ENCODE measurements at regions not wholly inside any gene's neighbourhood (a gene's known extent, or its start where the extent isn't known, plus 50 kb on each side); places are given as distances from the start of the nearest gene placed in this dataset.

GRCh38 chr22:44391481-44392445 is 79.0 kb upstream of the SHISAL1 start:
- TF ChIP-seq IRF3 (IDR thresholded peaks at IDR 0.05; ENCODE audit: low read depth, low read length) (no peak), RCOR1 (IDR thresholded peaks at IDR 0.05; ENCODE audit: low read length) (no peak)
- Histone ChIP-seq H3K36me3 (replicated peaks in 1 of 2; ENCODE audit: control insufficient read depth in 1 of 2, insufficient read depth in 2 of 2, low read length in 1 of 2) (no peaks in the 10 kb centered on the region), H3K9me3 (no peaks in the 10 kb centered on the region), H3K9me2 (no peaks in the 10 kb centered on the region), H3K27me3 (ENCODE audit: insufficient read depth) (peaks cover 16% of the 10 kb centered on the region; the same call in 1 of the 2 replicates), H3F3A (replicated peaks; ENCODE audit: insufficient read depth) (no peaks in the 10 kb centered on the region), H3K79me2 (ENCODE audit: insufficient read depth) (no peaks in the 10 kb centered on the region), H3K9ac (no peak overlapping the region), H3K4me1 (ENCODE audit: control insufficient read depth in 1 of 2, insufficient read depth in 2 of 2, low read depth in 1 of 2, low read length in 1 of 2) (peaks cover 0 to 33% of the 10 kb centered on the region in 2 experiments; a peak in 1 of 4 replicates), H3K27ac (ENCODE audit: low read depth in 2 of 2, low read length in 1 of 2) (no peak overlapping the region), H4K20me1 (ENCODE audit: insufficient read depth) (no peaks in the 10 kb centered on the region), H2AFZ (ENCODE audit: low read depth) (no peak overlapping the region), H3K4me3 (ENCODE audit: low read depth in 2 of 2, low read length in 1 of 2) (no peak overlapping the region), H3K4me2 (no peak overlapping the region)
- ChIA-PET POLR2A (no interaction called here), CTCF (interaction anchor here (1.0 to 1.6 kb wide), 2 partner anchors 32 to 293 kb away, joined by 3 to 4 read pairs; no protein-coding TSS in a partner anchor)
- DNase-seq, result no peak
- WGBS (ENCODE audit: low lambda C conversion rate), result 69% methylated on average over 15 of the region's 23 CpGs

DNA sequence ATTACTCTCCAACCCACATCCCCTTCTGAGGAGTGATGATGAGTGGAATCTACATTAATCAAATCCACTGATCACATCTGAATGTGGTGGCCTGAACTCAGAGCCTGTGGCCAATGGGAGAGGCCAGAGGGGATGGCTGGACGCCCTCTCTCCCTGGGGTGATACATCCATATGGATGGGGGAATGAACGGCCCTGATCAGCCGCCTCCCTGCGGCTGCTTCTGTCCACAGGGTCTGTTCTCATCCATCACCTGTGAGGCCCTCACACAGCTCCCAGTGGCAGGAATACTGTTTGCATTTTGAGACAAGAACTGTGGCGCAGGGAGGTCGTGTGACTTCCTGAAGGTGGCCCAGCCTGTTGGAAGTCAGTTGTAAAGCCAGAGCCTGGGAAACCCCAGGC is 78.3 kb upstream of the SHISAL1 start:
- Histone ChIP-seq H3K4me1 (ENCODE audit: control insufficient read depth in 1 of 2, insufficient read depth in 2 of 2, low read depth in 1 of 2, low read length in 1 of 2) (peaks cover 0 to 26% of the 10 kb centered on the region in 2 experiments; a peak in 1 of 4 replicates), H3K36me3 (replicated peaks in 1 of 2; ENCODE audit: control insufficient read depth in 1 of 2, insufficient read depth in 2 of 2, low read length in 1 of 2) (no peaks in the 10 kb centered on the region), H3K79me2 (ENCODE audit: insufficient read depth) (no peaks in the 10 kb centered on the region), H3K9me2 (no peaks in the 10 kb centered on the region), H3K27ac (ENCODE audit: low read depth in 2 of 2, low read length in 1 of 2) (no peak overlapping the region), H3F3A (replicated peaks; ENCODE audit: insufficient read depth) (no peaks in the 10 kb centered on the region), H3K27me3 (ENCODE audit: insufficient read depth) (peaks cover 16% of the 10 kb centered on the region; the same call in 1 of the 2 replicates), H3K4me3 (ENCODE audit: low read depth in 2 of 2, low read length in 1 of 2) (no peak overlapping the region), H3K4me2 (no peak overlapping the region), H3K9ac (no peak overlapping the region), H2AFZ (ENCODE audit: low read depth) (no peak overlapping the region), H4K20me1 (ENCODE audit: insufficient read depth) (no peaks in the 10 kb centered on the region), H3K9me3 (no peaks in the 10 kb centered on the region)
- peak; percentile 54 for DNase-seq
- ChIA-PET POLR2A (no interaction called here), CTCF (interaction anchor here (0.7 kb wide), 1 partner anchor 98 kb away, joined by 3 read pairs; no protein-coding TSS in a partner anchor)
- WGBS (ENCODE audit: low lambda C conversion rate), result 58% methylated on average over 6 of the region's 6 CpGs
- no peak for TF ChIP-seq TAF1 (IDR thresholded peaks at IDR 0.05; ENCODE audit: borderline replicate concordance, low read depth, low read length)
- TF ChIP-seq, protein P1, sequence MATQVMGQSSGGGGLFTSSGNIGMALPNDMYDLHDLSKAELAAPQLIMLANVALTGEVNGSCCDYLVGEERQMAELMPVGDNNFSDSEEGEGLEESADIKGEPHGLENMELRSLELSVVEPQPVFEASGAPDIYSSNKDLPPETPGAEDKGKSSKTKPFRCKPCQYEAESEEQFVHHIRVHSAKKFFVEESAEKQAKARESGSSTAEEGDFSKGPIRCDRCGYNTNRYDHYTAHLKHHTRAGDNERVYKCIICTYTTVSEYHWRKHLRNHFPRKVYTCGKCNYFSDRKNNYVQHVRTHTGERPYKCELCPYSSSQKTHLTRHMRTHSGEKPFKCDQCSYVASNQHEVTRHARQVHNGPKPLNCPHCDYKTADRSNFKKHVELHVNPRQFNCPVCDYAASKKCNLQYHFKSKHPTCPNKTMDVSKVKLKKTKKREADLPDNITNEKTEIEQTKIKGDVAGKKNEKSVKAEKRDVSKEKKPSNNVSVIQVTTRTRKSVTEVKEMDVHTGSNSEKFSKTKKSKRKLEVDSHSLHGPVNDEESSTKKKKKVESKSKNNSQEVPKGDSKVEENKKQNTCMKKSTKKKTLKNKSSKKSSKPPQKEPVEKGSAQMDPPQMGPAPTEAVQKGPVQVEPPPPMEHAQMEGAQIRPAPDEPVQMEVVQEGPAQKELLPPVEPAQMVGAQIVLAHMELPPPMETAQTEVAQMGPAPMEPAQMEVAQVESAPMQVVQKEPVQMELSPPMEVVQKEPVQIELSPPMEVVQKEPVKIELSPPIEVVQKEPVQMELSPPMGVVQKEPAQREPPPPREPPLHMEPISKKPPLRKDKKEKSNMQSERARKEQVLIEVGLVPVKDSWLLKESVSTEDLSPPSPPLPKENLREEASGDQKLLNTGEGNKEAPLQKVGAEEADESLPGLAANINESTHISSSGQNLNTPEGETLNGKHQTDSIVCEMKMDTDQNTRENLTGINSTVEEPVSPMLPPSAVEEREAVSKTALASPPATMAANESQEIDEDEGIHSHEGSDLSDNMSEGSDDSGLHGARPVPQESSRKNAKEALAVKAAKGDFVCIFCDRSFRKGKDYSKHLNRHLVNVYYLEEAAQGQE (IDR thresholded peaks at IDR 0.05; ENCODE audit: low read depth, low read length), result no peak
- no peak for TF ChIP-seq FOXM1 (IDR thresholded peaks at IDR 0.05; ENCODE audit: low read depth)
- TF ChIP-seq YY1 (IDR thresholded peaks at IDR 0.05; ENCODE audit: low read depth), result no peak
- no peak for TF ChIP-seq IRF3 (IDR thresholded peaks at IDR 0.05; ENCODE audit: low read depth, low read length)
- TF ChIP-seq GABPA (IDR thresholded peaks at IDR 0.05; ENCODE audit: low read depth), result no peak
- TF ChIP-seq TCF12 (IDR thresholded peaks at IDR 0.05), result no peak
- TF ChIP-seq, protein P2, sequence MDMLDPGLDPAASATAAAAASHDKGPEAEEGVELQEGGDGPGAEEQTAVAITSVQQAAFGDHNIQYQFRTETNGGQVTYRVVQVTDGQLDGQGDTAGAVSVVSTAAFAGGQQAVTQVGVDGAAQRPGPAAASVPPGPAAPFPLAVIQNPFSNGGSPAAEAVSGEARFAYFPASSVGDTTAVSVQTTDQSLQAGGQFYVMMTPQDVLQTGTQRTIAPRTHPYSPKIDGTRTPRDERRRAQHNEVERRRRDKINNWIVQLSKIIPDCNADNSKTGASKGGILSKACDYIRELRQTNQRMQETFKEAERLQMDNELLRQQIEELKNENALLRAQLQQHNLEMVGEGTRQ (IDR thresholded peaks at IDR 0.05; ENCODE audit: borderline replicate concordance, low read depth, low read length), result no peak
- no peak for TF ChIP-seq ZBTB33 (IDR thresholded peaks at IDR 0.05; ENCODE audit: borderline replicate concordance, low read depth)
- no peak for TF ChIP-seq JUND (IDR thresholded peaks at IDR 0.05)
- no peak for TF ChIP-seq POLR2AphosphoS5 (IDR thresholded peaks at IDR 0.05; ENCODE audit: low read depth, low read length)
- TF ChIP-seq GATA2 (CRISPR knock-in tag; IDR thresholded peaks at IDR 0.05), result no peak
- no peak for TF ChIP-seq FOSL2 (IDR thresholded peaks at IDR 0.05; ENCODE audit: borderline replicate concordance, low read depth)
- no peak for TF ChIP-seq FOXJ3 (CRISPR knock-in tag; IDR thresholded peaks at IDR 0.05)
- no peak for TF ChIP-seq RFX5 (IDR thresholded peaks at IDR 0.05; ENCODE audit: low read length)
- no peak for TF ChIP-seq SIN3A (IDR thresholded peaks at IDR 0.05; ENCODE audit: borderline replicate concordance, low read depth, low read length)

All from SK-N-SH (cell line).